B cell (primary cell): ENCODE measurements at regions not wholly inside any gene's neighbourhood (a gene's known extent, or its start where the extent isn't known, plus 50 kb on each side); places are given as distances from the start of the nearest gene placed in this dataset.

Experiments used
- ATAC-seq: fragments of 200-7000 bp; cut with Tn5 transposase; one replicate; pipeline ENCODE4 v1.10.0; 2021; ENCODE audit warnings: low read depth, mild to moderate bottlenecking, moderate number of reproducible peaks, moderate library complexity
- CTCF ChIA-PET: fragments of 350-600 bp; sonication (Branson Sonifier 250); formaldehyde crosslinking; loops from one replicate; lab custom pipeline; 2021; ENCODE audit warnings: antibody characterized with exemption, inconsistent platforms; lab: Charles Lee
- POLR2A ChIA-PET: fragments of 350-600 bp; sonication (Branson Sonifier 250); formaldehyde crosslinking; loops from one replicate; lab custom pipeline; 2021; ENCODE audit warnings: antibody characterized with exemption; lab: Charles Lee
- DNase-seq: peaks from one replicate; pipeline ENCODE4 v3.0.0; 2013
- H2AFZ ChIP-seq: 2 replicates; pipeline ENCODE4 v1.6.1; 2012; ENCODE audit warnings: mild to moderate bottlenecking, low read depth, low read length; ENCODE audit not compliant: insufficient read depth, poor library complexity, severe bottlenecking
- H3K27ac ChIP-seq, 2 donors: 1 replicate in 1 of 2; 2 replicates in 1 of 2; pipeline ENCODE4 v1.5.1; 2012 to 2013; ENCODE audit warnings: low read length in 2 of 2, mild to moderate bottlenecking in 2 of 2, moderate library complexity in 1 of 2
- H3K27me3 ChIP-seq, 4 experiments: fragments of 200-600 bp in 1 of 4; sonication (generic) in 1 of 4; replicated peaks in 1 of 4; 1 replicate in 2 of 4; 2 replicates in 2 of 4; pipeline versions ENCODE4 v1.6.1 to v1.7.0; 2013 to 2016; ENCODE audit warnings: low read length in 3 of 4, mild to moderate bottlenecking in 2 of 4, mixed read lengths in 1 of 4, moderate library complexity in 1 of 4; ENCODE audit not compliant: insufficient read depth in 4 of 4, control insufficient read depth in 3 of 4; ENCODE audit errors: control extremely low read depth in 1 of 4
- H3K36me3 ChIP-seq, 2 experiments: replicated peaks in 1 of 2; 1 replicate in 1 of 2; 2 replicates in 1 of 2; pipeline versions ENCODE4 v1.6.1 to v1.7.1; 2013; ENCODE audit warnings: low read length in 1 of 2; ENCODE audit not compliant: insufficient read depth in 2 of 2, control insufficient read depth in 1 of 2; ENCODE audit errors: control extremely low read depth in 1 of 2, extremely low read depth in 1 of 2
- H3K4me1 ChIP-seq, 2 donors: fragments of 200-600 bp in 1 of 2; sonication (generic) in 1 of 2; 1 replicate in 1 of 2; 2 replicates in 1 of 2; pipeline versions ENCODE4 v1.5.1 to v1.6.1; 2013 to 2017; ENCODE audit warnings: low read length in 2 of 2; ENCODE audit not compliant: control insufficient read depth in 2 of 2, insufficient read depth in 2 of 2
- H3K4me2 ChIP-seq: replicated peaks from 2 replicates; pipeline ENCODE3; 2012; ENCODE audit warnings: mild to moderate bottlenecking, low read depth, low read length; ENCODE audit not compliant: poor library complexity, severe bottlenecking
- H3K4me3 ChIP-seq, 5 experiments: fragments of 200-600 bp in 1 of 5; sonication (generic) in 1 of 5; 1 replicate in 3 of 5; 2 replicates in 2 of 5; pipeline versions ENCODE4 v1.5.1 to v1.7.0; 2011 to 2016; ENCODE audit warnings: low read length in 4 of 5, mild to moderate bottlenecking in 4 of 5, low read depth in 2 of 5, control low read depth in 1 of 5, moderate library complexity in 1 of 5; ENCODE audit not compliant: insufficient read depth in 1 of 5; ENCODE audit errors: control extremely low read depth in 1 of 5, extremely low read depth in 1 of 5
- H3K79me2 ChIP-seq: fragments of 200-600 bp; sonication (generic); one replicate; pipeline ENCODE4 v1.6.0; 2016; ENCODE audit warnings: low read length; ENCODE audit not compliant: control insufficient read depth, insufficient read depth
- H3K9ac ChIP-seq: fragments of 200-600 bp; sonication (generic); 2 replicates; pipeline ENCODE4 v1.6.1; 2017; ENCODE audit warnings: mild to moderate bottlenecking, low read length, moderate library complexity
- H3K9me3 ChIP-seq, 3 donors: one replicate each; pipeline versions ENCODE4 v1.6.1 to v1.7.1; 2013; ENCODE audit warnings: low read length in 2 of 3; ENCODE audit not compliant: control insufficient read depth in 2 of 3, insufficient read depth in 1 of 3; ENCODE audit errors: control extremely low read depth in 1 of 3
- H4K20me1 ChIP-seq: 2 replicates; pipeline ENCODE4 v1.6.0; 2012; ENCODE audit warnings: mild to moderate bottlenecking, low read length; ENCODE audit not compliant: insufficient read depth, control insufficient read depth, poor library complexity, severe bottlenecking
- H3K27ac Mint-ChIP-seq: one replicate; pipeline ENCODE4 v1.8.0; 2021; ENCODE audit warnings: mixed read lengths
- H3K27me3 Mint-ChIP-seq: one replicate; pipeline ENCODE4 v1.8.0; 2021; ENCODE audit warnings: mixed read lengths
- H3K4me1 Mint-ChIP-seq: one replicate; pipeline ENCODE4 v1.8.0; 2021; ENCODE audit warnings: mixed read lengths
- H3K4me3 Mint-ChIP-seq: one replicate; pipeline ENCODE4 v1.8.0; 2021; ENCODE audit warnings: mixed read lengths
- H3K9me3 Mint-ChIP-seq: one replicate; pipeline ENCODE4 v1.8.0; 2022; ENCODE audit warnings: mixed read lengths; ENCODE audit not compliant: insufficient read depth
- EZH2 ChIP-seq: IDR thresholded peaks from 2 replicates; pipeline ENCODE4 v1.6.1; 2012; ENCODE audit warnings: borderline replicate concordance, low read depth, mild to moderate bottlenecking, moderate library complexity, low read length; ENCODE audit not compliant: insufficient read depth, poor library complexity, severe bottlenecking
- WGBS: methylation state at CpG from one replicate; pipeline ENCODE4 v1.1.5; 2013; ENCODE audit warnings: missing lambda C conversion rate; ENCODE audit not compliant: insufficient coverage; 5-methylcytosine and 5-hydroxymethylcytosine counted together
- intact Hi-C: fragments of 100-400 bp; cut with micrococcal nuclease; formaldehyde crosslinking; loops from one replicate; pipeline ENCODE4 v1.10.0; 2022
- TF ChIP-seq, protein P1 (sequence below): fragments of 200-600 bp; IDR thresholded peaks from one replicate; pipeline ENCODE4 v1.8.0; 2022; ENCODE audit warnings: antibody characterized with exemption, mild to moderate bottlenecking

DNA sequence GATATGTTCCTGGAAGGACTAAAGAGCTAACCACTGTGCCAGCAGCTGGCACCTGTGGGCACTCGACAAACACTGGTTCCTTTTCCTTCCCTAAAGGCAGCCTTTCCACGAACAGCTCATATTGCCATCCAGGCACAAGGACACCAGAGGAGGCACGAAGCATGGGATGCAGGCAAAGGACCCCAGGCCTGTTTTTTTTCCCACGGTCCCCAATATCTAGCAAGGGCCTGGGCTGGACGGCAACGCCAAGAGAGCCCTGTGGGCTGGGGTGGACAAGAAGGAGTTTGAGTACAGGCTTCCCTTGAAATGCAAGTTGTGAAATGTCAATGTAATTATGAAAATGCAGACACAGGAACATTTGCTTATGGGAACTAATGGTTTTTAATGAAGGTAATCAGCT lies 135.9 kb downstream of the CYP26B1 start:
- ATAC-seq = no peak
- intact Hi-C loops = no loop called here
- no peak overlapping the region for H3K4me2 ChIP-seq
- ChIA-PET POLR2A (no interaction called here), CTCF (no interaction called here)
- no peaks in the 10 kb centered on the region for H3K4me1 ChIP-seq
- no peak for DNase-seq
- H3K36me3 ChIP-seq = no peaks in the 10 kb centered on the region
- H3K4me3 ChIP-seq = no peak overlapping the region
- no peak overlapping the region for H2AFZ ChIP-seq
- H3K9me3 ChIP-seq = peaks cover 0 to 18% (median 0%) of the 10 kb centered on the region in 3 donors
- no peak overlapping the region for H3K27ac ChIP-seq
- H3K27ac Mint-ChIP-seq = no peak overlapping the region
- H3K9me3 Mint-ChIP-seq = peaks cover 3% of the 10 kb centered on the region
- no peaks in the 10 kb centered on the region for H4K20me1 ChIP-seq
- no peaks in the 10 kb centered on the region for H3K4me1 Mint-ChIP-seq
- TF ChIP-seq, protein P1, sequence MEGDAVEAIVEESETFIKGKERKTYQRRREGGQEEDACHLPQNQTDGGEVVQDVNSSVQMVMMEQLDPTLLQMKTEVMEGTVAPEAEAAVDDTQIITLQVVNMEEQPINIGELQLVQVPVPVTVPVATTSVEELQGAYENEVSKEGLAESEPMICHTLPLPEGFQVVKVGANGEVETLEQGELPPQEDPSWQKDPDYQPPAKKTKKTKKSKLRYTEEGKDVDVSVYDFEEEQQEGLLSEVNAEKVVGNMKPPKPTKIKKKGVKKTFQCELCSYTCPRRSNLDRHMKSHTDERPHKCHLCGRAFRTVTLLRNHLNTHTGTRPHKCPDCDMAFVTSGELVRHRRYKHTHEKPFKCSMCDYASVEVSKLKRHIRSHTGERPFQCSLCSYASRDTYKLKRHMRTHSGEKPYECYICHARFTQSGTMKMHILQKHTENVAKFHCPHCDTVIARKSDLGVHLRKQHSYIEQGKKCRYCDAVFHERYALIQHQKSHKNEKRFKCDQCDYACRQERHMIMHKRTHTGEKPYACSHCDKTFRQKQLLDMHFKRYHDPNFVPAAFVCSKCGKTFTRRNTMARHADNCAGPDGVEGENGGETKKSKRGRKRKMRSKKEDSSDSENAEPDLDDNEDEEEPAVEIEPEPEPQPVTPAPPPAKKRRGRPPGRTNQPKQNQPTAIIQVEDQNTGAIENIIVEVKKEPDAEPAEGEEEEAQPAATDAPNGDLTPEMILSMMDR = no peak
- no peak for TF ChIP-seq EZH2
- H3K9ac ChIP-seq = no peak overlapping the region
- H3K27me3 Mint-ChIP-seq = no peaks in the 10 kb centered on the region
- H3K4me3 Mint-ChIP-seq = no peak overlapping the region
- WGBS = 84% methylated on average over 5 of the region's 6 CpGs
- no peaks in the 10 kb centered on the region for H3K79me2 ChIP-seq
- H3K27me3 ChIP-seq = no peaks in the 10 kb centered on the region

DNA sequence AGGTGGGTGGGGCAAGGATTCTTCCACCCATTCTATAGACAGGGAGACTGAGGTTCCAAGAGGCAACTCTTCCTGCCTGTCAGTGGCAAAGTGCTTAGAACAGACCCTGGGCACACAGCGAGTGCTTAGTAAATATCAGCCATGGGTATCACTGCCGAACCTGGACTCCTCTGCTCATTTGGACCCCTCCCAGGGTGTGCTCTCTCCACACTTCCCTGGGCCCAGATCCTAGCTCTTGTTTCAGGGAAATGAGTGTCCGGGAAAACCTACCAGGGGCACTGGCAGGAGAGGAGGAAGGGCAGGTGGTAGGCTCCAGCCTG lies 136.3 kb downstream of the CYP26B1 start:
- WGBS = 91% methylated on average over 3 of the region's 3 CpGs
- no peak for TF ChIP-seq EZH2
- Histone ChIP-seq H3K79me2 (no peaks in the 10 kb centered on the region), H3K27ac (no peak overlapping the region), H3K4me1 (no peaks in the 10 kb centered on the region), H3K36me3 (no peaks in the 10 kb centered on the region), H2AFZ (no peak overlapping the region), H3K9ac (no peak overlapping the region), H3K27me3 (no peaks in the 10 kb centered on the region), H3K9me3 (peaks cover 0 to 22% (median 0%) of the 10 kb centered on the region in 3 donors), H4K20me1 (no peaks in the 10 kb centered on the region), H3K4me3 (no peak overlapping the region), H3K4me2 (no peak overlapping the region)
- intact Hi-C loops = no loop called here
- CTCF ChIA-PET = no interaction called here
- POLR2A ChIA-PET = no interaction called here
- ATAC-seq (no peak), DNase-seq (no peak)
- H3K9me3 Mint-ChIP-seq = peaks cover 3% of the 10 kb centered on the region
- H3K4me1 Mint-ChIP-seq = no peaks in the 10 kb centered on the region
- no peak overlapping the region for H3K27ac Mint-ChIP-seq
- H3K27me3 Mint-ChIP-seq = no peaks in the 10 kb centered on the region
- H3K4me3 Mint-ChIP-seq = no peak overlapping the region
